Fibroblast of skin of back (primary cell): ENCODE measurements at regions not wholly inside any gene's neighbourhood (a gene's known extent, or its start where the extent isn't known, plus 50 kb on each side); places are given as distances from the start of the nearest gene placed in this dataset.

ENCODE experiments used
- DNase-seq: peaks from one replicate; pipeline ENCODE4 v3.0.0-alpha.2; 2013

GRCh38 chr16:86773354-86773715 is 195.0 kb downstream of the FOXL1 start:
- no peak for DNase-seq

DNA sequence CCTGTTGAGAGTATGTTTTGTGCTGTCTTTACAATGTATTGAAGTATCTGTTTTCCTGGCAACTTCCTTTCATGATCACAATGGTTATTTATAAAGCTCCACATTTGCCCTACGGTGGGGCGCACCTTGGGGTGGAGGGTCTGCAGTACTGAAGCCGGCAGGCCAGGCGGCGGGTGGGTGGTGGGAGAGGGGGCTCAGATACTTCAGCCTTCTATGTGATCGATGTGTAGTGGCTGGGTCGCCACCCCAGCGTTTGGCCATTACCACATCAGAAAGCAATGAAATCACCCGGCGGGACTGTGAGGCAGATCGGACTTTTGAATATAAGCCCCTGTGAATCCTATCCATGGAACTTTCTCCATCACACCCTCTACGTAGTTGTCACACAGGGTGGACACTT is 196.6 kb downstream of the FOXL1 start:
- DNase-seq, result no peak

- peak; percentile 76 for DNase-seq
These were observed 197.2 kb downstream of the FOXL1 start for GRCh38 chr16:86775511-86775921.

GRCh38 chr16:86777381-86777946 is 199.1 kb downstream of the FOXL1 start:
- no peak for DNase-seq

GRCh38 chr16:86778108-86778745 is 199.9 kb downstream of the FOXL1 start:
- DNase-seq, result no peak

GRCh38 chr16:86778978-86779377 is 200.6 kb downstream of the FOXL1 start:
- DNase-seq, result no peak

- DNase-seq, result no peak
These were observed 202.7 kb downstream of the FOXL1 start for GRCh38 chr16:86781046-86781445.

- peak; percentile 83 for DNase-seq
These were observed 205.6 kb downstream of the FOXL1 start for GRCh38 chr16:86783636-86784626.

- DNase-seq, result no peak
These were observed 208.0 kb downstream of the FOXL1 start for GRCh38 chr16:86786338-86786737.

- no peak for DNase-seq
These were observed 208.6 kb downstream of the FOXL1 start for GRCh38 chr16:86786994-86787393.

GRCh38 chr16:86787538-86787937 is 209.2 kb downstream of the FOXL1 start:
- no peak for DNase-seq

DNA sequence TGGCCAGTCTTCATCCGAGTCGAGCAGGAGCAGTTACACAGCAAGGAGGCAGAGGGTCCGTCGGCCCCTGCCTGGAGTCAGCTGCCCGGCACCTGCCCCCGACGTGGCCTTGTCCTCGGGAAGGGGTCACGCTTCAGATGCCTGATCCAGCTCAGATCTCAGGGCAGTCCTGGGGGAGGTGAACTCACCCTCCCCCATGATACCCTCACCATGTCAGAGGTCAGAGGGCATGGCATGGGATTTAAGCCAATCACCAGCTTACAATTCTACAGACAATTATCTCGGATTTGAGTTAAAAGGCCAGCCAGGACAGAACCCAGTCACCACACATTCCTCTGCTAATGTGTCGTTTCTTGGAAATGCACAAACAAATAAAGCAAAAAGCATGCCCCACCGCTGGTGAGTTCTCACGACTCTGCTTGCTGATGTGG is 211.3 kb downstream of the FOXL1 start:
- peak; percentile 78 for DNase-seq

GRCh38 chr16:86791287-86792035 is 213.1 kb downstream of the FOXL1 start:
- peak; percentile 38 for DNase-seq

- DNase-seq, result peak; percentile 60
These were observed 216.0 kb downstream of the FOXL1 start for GRCh38 chr16:86794216-86794864.

GRCh38 chr16:86797700-86798099 is 219.4 kb downstream of the FOXL1 start:
- DNase-seq, result no peak

- DNase-seq, result peak; percentile 22
These were observed 220.1 kb downstream of the FOXL1 start for GRCh38 chr16:86798247-86799041.

DNA sequence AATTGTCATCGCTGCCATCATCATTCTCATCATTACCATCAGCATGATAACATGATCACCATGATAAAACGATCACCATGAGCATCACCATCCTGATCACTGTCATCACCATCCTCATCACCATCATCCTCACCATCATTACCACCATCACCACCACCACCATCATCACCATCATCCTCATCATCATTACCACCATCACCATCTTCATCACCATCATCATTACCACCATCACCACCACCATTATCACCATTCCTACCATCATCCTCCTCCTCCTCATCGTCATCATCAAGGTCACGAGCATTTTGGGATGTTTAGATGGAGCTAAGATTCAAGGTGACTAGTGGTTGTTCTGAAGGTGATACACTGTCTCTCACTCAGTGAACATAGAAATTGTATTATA is 221.0 kb downstream of the FOXL1 start:
- DNase-seq, result no peak

DNA sequence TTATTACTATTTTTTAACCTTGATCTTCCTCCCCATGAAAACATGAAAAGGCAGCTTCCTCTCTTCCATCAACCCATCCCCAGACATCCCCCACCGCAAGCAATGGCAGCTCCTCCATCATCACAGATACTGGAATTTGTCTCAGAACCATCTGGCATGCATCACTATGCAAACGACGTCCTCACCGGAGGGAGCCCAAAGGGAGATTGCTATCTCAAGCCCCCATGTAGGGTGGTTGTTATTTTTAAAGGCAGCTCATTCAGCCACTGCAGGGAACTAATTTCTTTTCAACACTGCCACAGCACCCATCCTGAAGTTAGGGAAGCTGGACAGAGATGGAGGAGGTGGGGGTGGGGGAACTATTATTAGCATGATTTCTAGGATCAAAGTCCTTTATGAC is 222.5 kb downstream of the FOXL1 start:
- peak; percentile 52 for DNase-seq

DNA sequence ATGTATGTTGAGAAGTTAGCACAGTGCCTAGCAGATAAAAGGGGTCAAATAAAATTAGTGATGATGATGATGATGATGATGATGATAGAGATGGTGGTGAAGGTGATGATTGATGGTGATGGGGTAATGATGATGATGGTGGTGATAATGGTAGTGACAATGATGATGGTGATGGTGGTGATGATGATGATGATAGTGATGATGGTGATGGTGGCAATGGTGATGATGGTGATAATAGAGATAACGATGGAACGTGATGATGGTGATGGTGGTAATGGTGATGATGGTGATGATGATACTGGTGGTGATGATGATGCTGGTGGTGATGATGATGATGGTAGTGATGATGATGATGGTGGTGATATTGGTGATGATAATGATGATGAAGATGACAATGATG is 223.7 kb downstream of the FOXL1 start:
- no peak for DNase-seq

DNA sequence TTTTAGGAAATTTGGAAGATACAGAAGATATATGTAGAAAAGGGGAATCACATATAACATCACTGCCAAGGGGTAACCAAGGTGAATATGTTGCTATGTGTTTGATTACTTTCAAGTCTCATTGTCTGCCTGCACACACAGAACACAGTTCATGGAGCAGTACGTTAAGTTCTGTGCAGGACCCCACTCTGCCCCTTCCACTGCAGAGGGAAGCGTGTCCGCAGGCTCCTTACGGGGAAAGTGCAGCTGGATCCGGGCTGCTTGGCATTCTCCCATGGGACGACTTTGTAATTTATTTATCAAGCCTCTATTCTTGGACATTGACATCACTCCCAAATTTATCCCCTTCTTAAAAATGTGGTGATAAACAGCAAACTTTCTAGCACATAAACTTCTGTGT is 226.8 kb downstream of the FOXL1 start:
- no peak for DNase-seq

- DNase-seq, result no peak
These were observed 228.0 kb downstream of the FOXL1 start for GRCh38 chr16:86806181-86806837.
